SU-DHL-6 (cell line): ENCODE measurements at regions not wholly inside any gene's neighbourhood (a gene's known extent, or its start where the extent isn't known, plus 50 kb on each side); places are given as distances from the start of the nearest gene placed in this dataset.

ENCODE experiments used
- H2AFZ ChIP-seq: fragments of 200-600 bp; sonication (generic); 2 replicates; pipeline ENCODE4 v1.6.1; 2014; ENCODE audit warnings: low read depth, mild to moderate bottlenecking, moderate library complexity, mixed read lengths, antibody characterized with exemption, low read length; ENCODE audit not compliant: severe bottlenecking
- H3F3A ChIP-seq: fragments of 200-600 bp; shearing (Covaris generic); 2 replicates; pipeline ENCODE4 v1.6.0; 2016; ENCODE audit warnings: antibody characterized with exemption, mild to moderate bottlenecking; ENCODE audit not compliant: insufficient read depth
- H3K27ac ChIP-seq: fragments of 200-600 bp; sonication (generic); 2 replicates; pipeline ENCODE4 v1.5.1; 2016; ENCODE audit warnings: low read depth, mild to moderate bottlenecking, low read length, moderate library complexity, mixed read lengths
- H3K27me3 ChIP-seq: fragments of 200-600 bp; sonication (generic), shearing (Covaris generic); 2 replicates; pipeline ENCODE4 v1.6.0; 2014; ENCODE audit warnings: mild to moderate bottlenecking, low read length
- H3K36me3 ChIP-seq: fragments of 200-600 bp; sonication (generic); 2 replicates; pipeline ENCODE4 v1.6.1; 2014; ENCODE audit warnings: mild to moderate bottlenecking, low read length, mixed read lengths
- H3K4me2 ChIP-seq: fragments of 300-600, 200-600 bp; shearing (Covaris generic), sonication (generic); 2 replicates; pipeline ENCODE4 v1.6.0; 2014; ENCODE audit warnings: low read length, low read depth, mild to moderate bottlenecking; ENCODE audit not compliant: poor library complexity, severe bottlenecking
- H3K4me3 ChIP-seq: fragments of 200-600 bp; sonication (generic); 2 replicates; pipeline ENCODE4 v1.5.1; 2014; ENCODE audit warnings: antibody characterized with exemption, low read length, mild to moderate bottlenecking, mixed read lengths; ENCODE audit not compliant: insufficient read depth, poor library complexity, severe bottlenecking
- H3K79me2 ChIP-seq: fragments of 200-600 bp; sonication (generic); 2 replicates; pipeline ENCODE4 v1.6.1; 2014; ENCODE audit warnings: mild to moderate bottlenecking, low read length, moderate library complexity; ENCODE audit not compliant: insufficient read depth
- H3K9ac ChIP-seq: fragments of 200-600 bp; sonication (generic); 2 replicates; pipeline ENCODE4 v1.7.0; 2014; ENCODE audit warnings: mild to moderate bottlenecking, low read length
- H3K9me2 ChIP-seq: fragments of 200-600 bp; sonication (generic); replicated peaks from 2 replicates; pipeline ENCODE4 v1.6.1; 2014; ENCODE audit warnings: low read length; ENCODE audit not compliant: insufficient read depth
- H3K9me3 ChIP-seq: fragments of 200-600 bp; sonication (generic); 2 replicates; pipeline ENCODE4 v1.6.1; 2014; ENCODE audit warnings: low read length, mixed read lengths; ENCODE audit not compliant: insufficient read depth
- H4K20me1 ChIP-seq: fragments of 200-600 bp; sonication (generic); 2 replicates; pipeline ENCODE4 v1.6.1; 2014; ENCODE audit warnings: low read depth, mild to moderate bottlenecking, antibody characterized with exemption, low read length, moderate library complexity, mixed read lengths
- CTCF ChIP-seq: fragments of 200-600 bp; sonication (generic); IDR thresholded peaks from one replicate; pipeline ENCODE4 v1.5.1; 2017; ENCODE audit warnings: antibody characterized with exemption, mild to moderate bottlenecking, low read length, moderate library complexity; ENCODE audit not compliant: insufficient read depth, poor library complexity, severe bottlenecking
- EZH2phosphoT487 ChIP-seq: fragments of 200-600 bp; sonication (generic), shearing (Covaris generic); conservative IDR thresholded peaks from 2 replicates; pipeline ENCODE4 v1.6.1; 2018; ENCODE audit warnings: mild to moderate bottlenecking, antibody characterized with exemption, low read length, moderate library complexity, mixed read lengths

- H3K9me3 ChIP-seq = no peaks in the 10 kb centered on the region
- H3F3A ChIP-seq = no peaks in the 10 kb centered on the region
- H3K79me2 ChIP-seq = no peaks in the 10 kb centered on the region
- no peak overlapping the region for H2AFZ ChIP-seq
- H3K9ac ChIP-seq = no peak overlapping the region
- H3K36me3 ChIP-seq = no peaks in the 10 kb centered on the region
- no peak overlapping the region for H3K4me2 ChIP-seq
- no peaks in the 10 kb centered on the region for H3K9me2 ChIP-seq
- H3K27me3 ChIP-seq = no peaks in the 10 kb centered on the region
- no peak overlapping the region for H3K4me3 ChIP-seq
- no peaks in the 10 kb centered on the region for H4K20me1 ChIP-seq
- TF ChIP-seq EZH2phosphoT487 (no peak), CTCF (no peak)
- H3K27ac ChIP-seq = no peak overlapping the region
Measured at GRCh38 chr2:239684996-239685395, 284.2 kb upstream of the HDAC4 start.

- TF ChIP-seq CTCF (no peak), EZH2phosphoT487 (no peak)
- no peaks in the 10 kb centered on the region for H4K20me1 ChIP-seq
- H3K36me3 ChIP-seq = no peaks in the 10 kb centered on the region
- H3F3A ChIP-seq = no peaks in the 10 kb centered on the region
- no peaks in the 10 kb centered on the region for H3K9me2 ChIP-seq
- H3K79me2 ChIP-seq = no peaks in the 10 kb centered on the region
- no peak overlapping the region for H3K27ac ChIP-seq
- H3K4me3 ChIP-seq = no peak overlapping the region
- no peaks in the 10 kb centered on the region for H3K9me3 ChIP-seq
- H3K4me2 ChIP-seq = no peak overlapping the region
- no peak overlapping the region for H2AFZ ChIP-seq
- no peaks in the 10 kb centered on the region for H3K27me3 ChIP-seq
- no peak overlapping the region for H3K9ac ChIP-seq
Measured at GRCh38 chr2:239684271-239684810, 283.5 kb upstream of the HDAC4 start.

GRCh38 chr2:239682518-239682917, 281.7 kb upstream of the HDAC4 start:
- Histone ChIP-seq H3K27ac (no peak overlapping the region), H3K9me2 (no peaks in the 10 kb centered on the region), H3K27me3 (no peaks in the 10 kb centered on the region), H3K9ac (no peak overlapping the region), H3K36me3 (no peaks in the 10 kb centered on the region), H3K9me3 (no peaks in the 10 kb centered on the region), H3K4me3 (no peak overlapping the region), H3K79me2 (no peaks in the 10 kb centered on the region), H2AFZ (no peak overlapping the region), H4K20me1 (no peaks in the 10 kb centered on the region), H3K4me2 (no peak overlapping the region), H3F3A (no peaks in the 10 kb centered on the region)
- TF ChIP-seq CTCF (no peak), EZH2phosphoT487 (no peak)
